ENCODE measurements at regions not wholly inside any gene's neighbourhood (a gene's known extent, or its start where the extent isn't known, plus 50 kb on each side); places are given as distances from the start of the nearest gene placed in this dataset.
A peak's percentile ranks its signal among the peaks of the same experiment; 100 is the strongest.

- no peak for ATAC-seq
- WGBS, 3 donors = 64 to 84% (median 67%) methylated on average over 3 of the region's 3 CpGs
These were observed 268.6 kb upstream of the DAPK1 start for GRCh38 chr9:87229108-87229507.

GRCh38 chr9:87233431-87233830 is 264.2 kb upstream of the DAPK1 start:
- no peak overlapping the region for H3K27ac ChIP-seq
- TF ChIP-seq CTCF (IDR thresholded peaks at IDR 0.05) = no peak
- no peaks in the 10 kb centered on the region for H3K9me3 ChIP-seq
- no peak overlapping the region for H3K4me3 ChIP-seq
- intact Hi-C loops (cut with DNase I) = no loop called here
- DNase-seq = no peak
- no peak for ATAC-seq
- H3K27me3 ChIP-seq (ENCODE audit: insufficient read depth in 3 of 3, low read length in 2 of 3) = peaks cover 0 to 2% (median 0%) of the 10 kb centered on the region in 3 donors
- H3K4me1 ChIP-seq = no peaks in the 10 kb centered on the region
- H3K36me3 ChIP-seq (ENCODE audit: insufficient read depth in 1 of 2, low read depth in 1 of 2) = no peaks in the 10 kb centered on the region
- WGBS, 3 donors = 50 to 72% (median 58%) methylated on average over 3 of the region's 3 CpGs

More at GRCh38 chr9:87229108-87229507, 268.6 kb upstream of the DAPK1 start:
- peaks cover 0 to 2% (median 0%) of the 10 kb centered on the region in 3 donors for H3K27me3 ChIP-seq (ENCODE audit: insufficient read depth in 3 of 3, low read length in 2 of 3)
- no peak for DNase-seq
- H3K27ac ChIP-seq = no peak overlapping the region
- H3K4me3 ChIP-seq = no peak overlapping the region
- intact Hi-C loops (cut with DNase I) = no loop called here
- no peak for TF ChIP-seq CTCF (IDR thresholded peaks at IDR 0.05)
- H3K9me3 ChIP-seq = no peaks in the 10 kb centered on the region
- no peaks in the 10 kb centered on the region for H3K36me3 ChIP-seq (ENCODE audit: insufficient read depth in 1 of 2, low read depth in 1 of 2)
- H3K4me1 ChIP-seq = peaks cover 3% of the 10 kb centered on the region

- Histone ChIP-seq H3K27me3 (ENCODE audit: insufficient read depth in 3 of 3, low read length in 2 of 3) (peaks cover 0 to 2% (median 0%) of the 10 kb centered on the region in 3 donors), H3K4me3 (no peak overlapping the region), H3K27ac (no peak overlapping the region), H3K4me1 (no peaks in the 10 kb centered on the region), H3K36me3 (ENCODE audit: insufficient read depth in 1 of 2, low read depth in 1 of 2) (no peaks in the 10 kb centered on the region), H3K9me3 (no peaks in the 10 kb centered on the region)
- ATAC-seq (peak in 2 of 4 donors; percentile 24 to 78), DNase-seq (peak in 1 of 2 donors; percentile 48)
- 24 to 44% (median 34%) methylated on average over 15 of the region's 15 CpGs for WGBS, 3 donors
- intact Hi-C loops (cut with DNase I) = no loop called here
- no peak for TF ChIP-seq CTCF (IDR thresholded peaks at IDR 0.05)
These were observed 263.7 kb upstream of the DAPK1 start for GRCh38 chr9:87233899-87234455.

GRCh38 chr9:87234854-87235253 is 262.8 kb upstream of the DAPK1 start:
- no peak for ATAC-seq
- 62 to 88% (median 77%) methylated on average over 3 of the region's 3 CpGs for WGBS, 3 donors
- peaks cover 0 to 2% (median 0%) of the 10 kb centered on the region in 3 donors for H3K27me3 ChIP-seq (ENCODE audit: insufficient read depth in 3 of 3, low read length in 2 of 3)

More at GRCh38 chr9:87234854-87235253, 262.8 kb upstream of the DAPK1 start:
- no peak for TF ChIP-seq CTCF (IDR thresholded peaks at IDR 0.05)
- no peak overlapping the region for H3K27ac ChIP-seq
- no peaks in the 10 kb centered on the region for H3K9me3 ChIP-seq
- no peak for DNase-seq
- intact Hi-C loops (cut with DNase I) = no loop called here
- no peak overlapping the region for H3K4me3 ChIP-seq
- no peaks in the 10 kb centered on the region for H3K36me3 ChIP-seq (ENCODE audit: insufficient read depth in 1 of 2, low read depth in 1 of 2)
- no peaks in the 10 kb centered on the region for H3K4me1 ChIP-seq

Measured in psoas muscle (tissue), 7 donors.